ENCODE measurements at regions not wholly inside any gene's neighbourhood (a gene's known extent, or its start where the extent isn't known, plus 50 kb on each side); places are given as distances from the start of the nearest gene placed in this dataset.

- H3K4me3 ChIP-seq (ENCODE audit: low read depth, low read length) = no peak overlapping the region
- TF ChIP-seq CTCF (conservative IDR thresholded peaks at IDR 0.05; ENCODE audit: low read depth, low read length) = no peak
- DNase-seq (ENCODE audit: low read depth) = no peak
Observed at GRCh38 chr9:100959226-100959625, 69.3 kb upstream of the PLPPR1 start.

Measured in epithelial cell of proximal tubule (primary cell).